ENCODE measurements at regions not wholly inside any gene's neighbourhood (a gene's known extent, or its start where the extent isn't known, plus 50 kb on each side); places are given as distances from the start of the nearest gene placed in this dataset.

GRCh38 chr4:158053086-158053485 lies 119.7 kb downstream of the GASK1B start:
- TF ChIP-seq POLR2A (IDR thresholded peaks at IDR 0.05), result no peak
- no peak for TF ChIP-seq CTCF (IDR thresholded peaks at IDR 0.05)
